Panc1 (cell line): ENCODE measurements at regions not wholly inside any gene's neighbourhood (a gene's known extent, or its start where the extent isn't known, plus 50 kb on each side); places are given as distances from the start of the nearest gene placed in this dataset.

ENCODE experiments used
- ATAC-seq: fragments of 200-7000 bp; cut with Tn5 transposase; 2 replicates; pipeline ENCODE4 v1.9.1; 2020; ENCODE audit warnings: mild to moderate bottlenecking, moderate library complexity
- BruUV-seq: library from RNA; stranded (reverse); fragments of 400-500 nt; replicated peaks from 2 replicates; lab custom pipeline; 2021; lab: Mats Ljungman, UMichigan
- CTCF ChIA-PET: fragments of 300-600 bp; sonication (Branson Sonifier 250); formaldehyde crosslinking; loops from one replicate; lab custom pipeline; 2022; ENCODE audit warnings: antibody characterized with exemption; lab: Charles Lee
- POLR2A ChIA-PET: fragments of 300-600 bp; sonication (Branson Sonifier 250); formaldehyde crosslinking; loops from one replicate; lab custom pipeline; 2022; ENCODE audit warnings: antibody characterized with exemption; lab: Charles Lee
- DNase-seq: peaks from one replicate; pipeline ENCODE4 v3.0.0-alpha.2; 2010; ENCODE audit warnings: low read depth, low spot score
- H3K27ac ChIP-seq: 2 replicates; pipeline ENCODE4 v1.5.1; 2011; ENCODE audit warnings: mild to moderate bottlenecking, low read length, inconsistent platforms
- H3K27me3 ChIP-seq: fragments of 200-500 bp; sonication (Bioruptor generic); 2 replicates; pipeline ENCODE4 v1.6.0; 2014; ENCODE audit warnings: low read length, inconsistent platforms; ENCODE audit not compliant: control insufficient read depth, insufficient read depth
- H3K36me3 ChIP-seq: fragments of 200-500 bp; sonication (Bioruptor generic); 2 replicates; pipeline ENCODE4 v1.5.1; 2014; ENCODE audit warnings: inconsistent platforms, mild to moderate bottlenecking, low read length, moderate library complexity; ENCODE audit not compliant: control insufficient read depth, insufficient read depth
- H3K4me1 ChIP-seq: 2 replicates; pipeline ENCODE4 v1.5.1; 2011; ENCODE audit warnings: inconsistent platforms, mild to moderate bottlenecking, low read length, moderate library complexity; ENCODE audit not compliant: control insufficient read depth, insufficient read depth
- H3K4me3 ChIP-seq, 2 experiments: 2 replicates each; pipeline ENCODE4 v1.5.1; 2011 to 2012; ENCODE audit warnings: low read depth in 2 of 2, low read length in 2 of 2, mild to moderate bottlenecking in 2 of 2, inconsistent platforms in 1 of 2, moderate library complexity in 1 of 2
- H3K9me3 ChIP-seq: fragments of 200-500 bp; sonication (Bioruptor generic); 2 replicates; pipeline ENCODE4 v1.5.1; 2014; ENCODE audit warnings: low read depth, mild to moderate bottlenecking, inconsistent platforms, low read length, moderate library complexity; ENCODE audit not compliant: control insufficient read depth, insufficient read depth
- POLR2AphosphoS5 ChIP-seq: IDR thresholded peaks from 2 replicates; pipeline ENCODE4 v1.6.1; 2012; ENCODE audit warnings: mild to moderate bottlenecking, low read depth, low read length, moderate library complexity
- REST ChIP-seq, 2 experiments: IDR thresholded peaks; 2 replicates each; pipeline ENCODE4 v1.6.1; 2011 to 2012; ENCODE audit warnings: low read depth in 2 of 2, control low read depth in 1 of 2, low read length in 1 of 2, mild to moderate bottlenecking in 1 of 2, moderate library complexity in 1 of 2; ENCODE audit not compliant: insufficient read depth in 1 of 2
- SIN3A ChIP-seq: IDR thresholded peaks from 2 replicates; pipeline ENCODE4 v1.6.1; 2012; ENCODE audit warnings: low read depth, mild to moderate bottlenecking, low read length, moderate library complexity, borderline replicate concordance; ENCODE audit not compliant: insufficient read depth
- TCF7L2 ChIP-seq: IDR thresholded peaks from 2 replicates; pipeline ENCODE4 v1.6.1; 2011; ENCODE audit warnings: mild to moderate bottlenecking, low read depth, low read length, inconsistent platforms
- in situ Hi-C: cut with HindIII; loops from 2 replicates; pipeline ENCODE4 v1.10.0; 2016; ENCODE audit warnings: low sequenced_read_pairs, low pct_unique_long_range_greater_than_20kb
- intact Hi-C: fragments of 100-400 bp; cut with micrococcal nuclease; formaldehyde crosslinking; loops from one replicate; pipeline ENCODE4 v1.10.0; 2022; ENCODE audit not compliant: unreplicated experiment
- TF ChIP-seq, protein P1 (sequence below): fragments of 450-650 bp; IDR thresholded peaks from 2 replicates; pipeline ENCODE4 v1.5.1; 2017; ENCODE audit warnings: mild to moderate bottlenecking

DNA sequence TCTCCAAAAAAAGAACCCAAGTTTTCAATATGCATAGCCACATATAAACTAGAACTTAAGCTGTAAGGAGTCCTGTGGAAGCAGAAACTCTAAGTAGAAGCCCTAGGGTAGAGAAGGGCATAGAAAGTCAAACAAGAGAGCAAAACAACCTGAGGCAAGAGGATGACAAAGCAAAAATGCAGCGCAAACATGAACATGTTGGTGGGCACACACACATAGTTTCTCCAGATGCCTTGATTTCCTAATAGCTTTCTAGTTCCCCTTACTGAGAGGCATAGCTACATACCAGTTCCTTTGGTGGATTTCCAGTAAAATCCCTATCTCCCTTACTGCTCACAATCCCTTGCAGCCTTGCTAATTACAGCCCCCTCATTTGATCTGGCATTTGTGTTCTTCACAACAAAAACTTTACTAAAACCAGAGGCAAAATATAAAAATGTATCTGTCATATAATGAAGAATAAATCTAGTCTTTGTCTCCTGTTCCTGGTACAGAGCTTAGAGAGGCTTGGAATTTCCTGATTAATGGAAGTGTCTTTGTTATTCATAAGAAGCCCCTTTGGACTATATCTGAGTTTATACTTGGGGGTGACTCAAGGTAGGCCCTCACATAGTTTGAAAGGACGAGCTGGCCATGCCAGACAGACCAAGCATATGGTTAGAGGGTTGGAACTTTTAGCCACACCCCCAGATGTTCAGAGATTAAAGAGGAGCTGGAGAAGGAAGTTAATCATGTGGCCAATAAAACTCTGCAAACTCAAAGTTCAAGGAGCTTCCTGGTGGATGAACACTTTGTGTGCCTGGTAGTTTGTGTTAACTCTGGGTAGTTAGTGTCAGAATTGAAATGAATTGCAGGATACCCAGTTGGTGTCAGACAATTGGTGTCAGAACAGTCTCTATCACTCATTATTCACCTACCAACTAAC, 52.7 kb upstream of the ZCCHC13 start:
- no TSS peak for BruUV-seq
- in situ Hi-C loops = no loop called here
- H3K4me3 ChIP-seq = no peak overlapping the region
- ATAC-seq (peak; percentile 60), DNase-seq (no peak)
- H3K4me1 ChIP-seq = peaks cover 57% of the 10 kb centered on the region
- ChIA-PET CTCF (no interaction called here), POLR2A (no interaction called here)
- no peaks in the 10 kb centered on the region for H3K9me3 ChIP-seq
- H3K27ac ChIP-seq = peak overlapping the region; percentile 89
- intact Hi-C loops = no loop called here
- H3K27me3 ChIP-seq = no peaks in the 10 kb centered on the region
- TF ChIP-seq POLR2AphosphoS5 (no peak), REST (IDR thresholded peaks at IDR 0.05; ENCODE audit: insufficient read depth in 1 of 2, low read depth in 2 of 2, low read length in 1 of 2) (no peak), TCF7L2 (0 out of 2 replicates have a peak, but pooled peaks have one; percentile 27), SIN3A (no peak)
- TF ChIP-seq, protein P1, sequence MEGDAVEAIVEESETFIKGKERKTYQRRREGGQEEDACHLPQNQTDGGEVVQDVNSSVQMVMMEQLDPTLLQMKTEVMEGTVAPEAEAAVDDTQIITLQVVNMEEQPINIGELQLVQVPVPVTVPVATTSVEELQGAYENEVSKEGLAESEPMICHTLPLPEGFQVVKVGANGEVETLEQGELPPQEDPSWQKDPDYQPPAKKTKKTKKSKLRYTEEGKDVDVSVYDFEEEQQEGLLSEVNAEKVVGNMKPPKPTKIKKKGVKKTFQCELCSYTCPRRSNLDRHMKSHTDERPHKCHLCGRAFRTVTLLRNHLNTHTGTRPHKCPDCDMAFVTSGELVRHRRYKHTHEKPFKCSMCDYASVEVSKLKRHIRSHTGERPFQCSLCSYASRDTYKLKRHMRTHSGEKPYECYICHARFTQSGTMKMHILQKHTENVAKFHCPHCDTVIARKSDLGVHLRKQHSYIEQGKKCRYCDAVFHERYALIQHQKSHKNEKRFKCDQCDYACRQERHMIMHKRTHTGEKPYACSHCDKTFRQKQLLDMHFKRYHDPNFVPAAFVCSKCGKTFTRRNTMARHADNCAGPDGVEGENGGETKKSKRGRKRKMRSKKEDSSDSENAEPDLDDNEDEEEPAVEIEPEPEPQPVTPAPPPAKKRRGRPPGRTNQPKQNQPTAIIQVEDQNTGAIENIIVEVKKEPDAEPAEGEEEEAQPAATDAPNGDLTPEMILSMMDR = no peak
- peaks cover 9% of the 10 kb centered on the region; the same call in 1 of the 2 replicates for H3K36me3 ChIP-seq

- DNase-seq (no peak), ATAC-seq (peak; percentile 64)
- Histone ChIP-seq H3K4me3 (no peak overlapping the region), H3K4me1 (peaks cover 57% of the 10 kb centered on the region), H3K27ac (peak overlapping the region; percentile 89), H3K9me3 (no peaks in the 10 kb centered on the region), H3K27me3 (no peaks in the 10 kb centered on the region), H3K36me3 (peaks cover 9% of the 10 kb centered on the region; the same call in 1 of the 2 replicates)
- no TSS peak for BruUV-seq
- CTCF ChIA-PET = no interaction called here
- POLR2A ChIA-PET = no interaction called here
- intact Hi-C loops (no loop called here), in situ Hi-C loops (no loop called here)
- TF ChIP-seq, protein P1 = no peak
- TF ChIP-seq POLR2AphosphoS5 = no peak
- TF ChIP-seq TCF7L2 = no peak
- TF ChIP-seq REST (IDR thresholded peaks at IDR 0.05; ENCODE audit: insufficient read depth in 1 of 2, low read depth in 2 of 2, low read length in 1 of 2) = no peak
- no peak for TF ChIP-seq SIN3A
Observed at GRCh38 chrX:74250574-74250973, 53.4 kb upstream of the ZCCHC13 start.
